AG10803 (cell line): ENCODE measurements at regions not wholly inside any gene's neighbourhood (a gene's known extent, or its start where the extent isn't known, plus 50 kb on each side); places are given as distances from the start of the nearest gene placed in this dataset.

Source experiments
- DNase-seq: peaks from one replicate; pipeline ENCODE4 v3.0.0; 2010; ENCODE audit warnings: low read depth
- H3K4me3 ChIP-seq: 2 replicates; pipeline ENCODE4 v1.5.1; 2011; ENCODE audit warnings: mild to moderate bottlenecking, low read length, control low read depth
- CTCF ChIP-seq: conservative IDR thresholded peaks from 2 replicates; pipeline ENCODE4 v1.5.1; 2011; ENCODE audit warnings: mild to moderate bottlenecking, low read length, control low read depth, inconsistent platforms

GRCh38 chr4:11196927-11197522 is 231.7 kb downstream of the HS3ST1 start:
- no peak for TF ChIP-seq CTCF
- no peak overlapping the region for H3K4me3 ChIP-seq
- no peak for DNase-seq

GRCh38 chr4:11194431-11194830 is 234.3 kb downstream of the HS3ST1 start:
- no peak for TF ChIP-seq CTCF
- DNase-seq, result no peak
- no peak overlapping the region for H3K4me3 ChIP-seq

- no peak for TF ChIP-seq CTCF
- DNase-seq, result no peak
- H3K4me3 ChIP-seq, result no peak overlapping the region
Measured at GRCh38 chr4:11189756-11190155, 238.9 kb downstream of the HS3ST1 start.

GRCh38 chr4:11183356-11183740 is 245.3 kb downstream of the HS3ST1 start:
- TF ChIP-seq CTCF, result no peak
- no peak overlapping the region for H3K4me3 ChIP-seq
- DNase-seq, result no peak

- no peak for TF ChIP-seq CTCF
- no peak for DNase-seq
- H3K4me3 ChIP-seq, result no peak overlapping the region
Measured at GRCh38 chr4:11182586-11183355, 245.9 kb downstream of the HS3ST1 start.

- no peak for TF ChIP-seq CTCF
- H3K4me3 ChIP-seq, result no peak overlapping the region
- no peak for DNase-seq
Measured at GRCh38 chr4:11182031-11182430, 246.7 kb downstream of the HS3ST1 start.

GRCh38 chr4:11179796-11180195 is 248.9 kb downstream of the HS3ST1 start:
- no peak overlapping the region for H3K4me3 ChIP-seq
- DNase-seq, result no peak
- no peak for TF ChIP-seq CTCF
